GM18498 (cell line): ENCODE measurements at regions not wholly inside any gene's neighbourhood (a gene's known extent, or its start where the extent isn't known, plus 50 kb on each side); places are given as distances from the start of the nearest gene placed in this dataset.
"Not testable (repeated sequence)": the region's sequence is repeated elsewhere in the genome, so short reads cannot be mapped to it uniquely, and the experiment has no call there.

ENCODE experiments used
- ATAC-seq: cut with Tn5 transposase; IDR thresholded peaks from one replicate; pipeline ENCODE4 v1.9.1; 2021; ENCODE audit warnings: mild to moderate bottlenecking, moderate library complexity; ENCODE audit not compliant: unreplicated experiment

DNA sequence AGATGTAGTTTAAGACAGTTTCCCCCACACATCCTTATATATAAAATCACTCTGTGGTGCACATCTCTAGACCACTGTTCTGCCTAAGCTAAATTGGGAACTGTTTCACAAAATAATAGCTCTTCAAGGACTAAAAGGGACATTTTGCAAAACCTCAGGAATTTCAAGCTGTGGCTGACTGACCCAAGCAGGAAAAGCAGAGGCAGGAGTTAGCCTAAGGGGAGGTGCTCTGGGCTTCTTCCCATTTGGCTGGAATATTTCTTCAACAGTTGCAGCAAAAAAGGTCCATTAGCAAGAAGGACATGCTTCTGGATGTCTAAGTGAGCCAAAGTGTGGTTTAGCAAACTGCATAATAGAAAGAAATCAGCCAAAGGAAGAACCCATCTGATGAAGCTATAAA lies 551.2 kb upstream of the ANKRD30A start:
- no peak for ATAC-seq

DNA sequence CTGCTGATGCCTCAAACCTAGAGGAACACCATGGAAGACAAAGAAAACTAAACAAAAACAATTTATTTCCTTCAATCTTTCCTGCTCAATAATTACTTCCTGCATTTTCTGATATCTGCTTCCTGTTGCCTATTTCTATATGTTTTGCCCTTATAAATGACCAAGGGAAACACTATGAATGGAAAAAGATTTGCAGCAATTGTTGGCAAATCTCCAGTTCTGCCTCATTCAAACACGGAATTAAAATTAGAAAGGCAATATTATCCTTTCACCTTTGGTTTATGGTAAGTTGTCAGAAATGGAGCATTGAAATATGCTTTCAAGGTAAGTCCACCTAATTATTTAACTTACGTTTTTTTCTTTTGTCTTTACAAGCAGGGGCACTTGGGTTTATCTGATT lies 552.2 kb upstream of the ANKRD30A start:
- ATAC-seq: no peak

DNA sequence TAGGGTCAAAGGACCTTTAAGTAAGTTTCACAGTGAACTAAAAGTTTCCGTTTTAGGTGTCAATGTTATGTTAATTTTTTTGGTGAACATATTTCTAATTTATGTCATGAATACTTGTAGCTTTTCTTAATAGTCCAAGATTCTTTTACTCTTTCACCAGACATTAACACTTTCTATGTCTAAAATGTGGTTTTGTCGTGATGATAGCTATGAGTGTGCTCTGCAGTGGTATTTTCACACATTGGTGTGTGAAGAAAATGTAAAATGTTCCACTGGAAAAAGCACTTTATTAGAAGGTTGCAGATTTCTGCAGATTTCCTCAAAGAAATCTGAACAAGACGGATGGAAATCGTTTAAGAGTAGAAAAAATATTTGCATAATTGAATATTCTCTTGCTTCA lies 561.0 kb upstream of the ANKRD30A start:
- no peak for ATAC-seq

DNA sequence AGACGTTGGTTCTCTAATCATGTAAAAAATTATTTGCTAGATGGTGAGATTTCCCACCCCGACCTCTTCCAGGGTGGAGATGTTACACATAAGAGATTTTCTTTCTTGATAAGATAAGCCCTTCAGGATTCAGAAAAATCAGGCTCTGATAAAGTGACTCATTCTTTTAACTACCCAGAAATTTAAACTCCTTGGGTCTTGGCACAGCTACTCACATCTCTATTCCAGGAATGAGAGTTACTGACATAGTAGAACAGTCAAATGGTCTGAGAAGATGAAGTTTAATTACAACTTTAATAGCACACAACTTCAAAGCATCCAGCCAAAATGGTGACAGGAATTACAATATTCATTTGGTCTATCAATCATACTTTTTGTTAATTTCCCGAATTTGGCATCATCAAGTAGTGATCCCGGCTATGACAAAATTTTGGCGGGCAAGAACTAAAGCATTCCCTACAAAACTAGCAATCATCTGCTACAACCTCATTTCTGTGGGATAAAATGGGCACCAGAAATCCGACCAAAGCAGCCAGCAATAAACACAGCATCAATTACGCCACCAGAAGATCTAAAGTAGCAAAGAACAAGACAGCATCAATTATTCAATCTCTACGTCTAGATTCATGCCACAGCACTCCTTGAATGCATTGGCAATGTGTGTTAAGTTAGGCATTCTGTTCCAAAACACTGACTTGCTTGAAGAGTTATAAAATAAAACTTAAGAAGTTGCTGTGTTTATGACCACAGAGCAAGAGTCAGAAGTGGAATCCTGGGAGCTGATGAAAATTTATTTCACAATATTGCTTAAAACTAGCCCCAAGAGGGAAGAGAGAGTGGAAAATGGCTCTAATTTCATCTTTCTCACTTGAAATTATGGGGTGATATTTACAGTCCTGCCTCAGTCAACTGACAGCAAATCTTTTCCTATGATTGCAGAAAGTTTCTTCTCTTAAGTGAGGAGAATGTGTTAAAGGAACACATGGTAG lies 565.7 kb upstream of the ANKRD30A start:
- no peak for ATAC-seq

DNA sequence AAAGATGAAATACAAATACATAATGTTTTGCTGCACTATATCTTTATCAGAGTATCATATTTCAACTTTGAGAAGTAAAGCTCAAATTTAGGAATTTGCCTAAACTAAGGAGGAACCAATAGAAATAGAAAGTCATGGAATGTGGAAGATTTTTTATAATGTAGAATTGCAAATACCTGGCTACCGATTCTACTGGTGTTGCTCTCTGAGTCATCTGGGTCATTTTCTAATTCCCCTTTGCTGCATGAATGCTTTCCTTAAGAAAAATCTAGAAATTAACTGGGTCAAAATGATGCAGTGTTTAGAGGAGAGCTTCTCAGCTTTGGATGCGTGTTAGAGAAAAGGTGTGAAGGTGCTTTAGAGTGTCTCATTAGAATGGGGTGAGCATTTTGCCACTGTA lies 568.9 kb upstream of the ANKRD30A start:
- no peak for ATAC-seq

DNA sequence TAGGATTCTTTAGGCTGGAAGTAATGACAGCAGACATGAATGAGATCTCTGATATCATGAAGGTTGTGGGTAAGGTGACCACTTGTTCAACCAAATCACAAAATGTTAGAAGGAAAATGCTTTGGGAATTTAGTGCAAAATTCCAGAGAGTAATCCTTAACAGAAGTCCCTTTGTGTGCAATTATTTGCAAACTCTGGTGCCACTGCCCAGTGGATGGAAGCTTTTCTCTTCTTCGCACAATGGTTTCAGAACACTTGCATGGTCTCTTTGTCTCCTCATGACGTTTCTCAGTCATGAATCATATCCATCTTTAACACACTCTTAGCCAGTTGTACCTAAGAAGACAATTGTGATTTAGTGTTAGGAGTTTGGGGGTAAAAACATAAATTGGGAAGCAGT lies 570.4 kb upstream of the ANKRD30A start:
- ATAC-seq: no peak

DNA sequence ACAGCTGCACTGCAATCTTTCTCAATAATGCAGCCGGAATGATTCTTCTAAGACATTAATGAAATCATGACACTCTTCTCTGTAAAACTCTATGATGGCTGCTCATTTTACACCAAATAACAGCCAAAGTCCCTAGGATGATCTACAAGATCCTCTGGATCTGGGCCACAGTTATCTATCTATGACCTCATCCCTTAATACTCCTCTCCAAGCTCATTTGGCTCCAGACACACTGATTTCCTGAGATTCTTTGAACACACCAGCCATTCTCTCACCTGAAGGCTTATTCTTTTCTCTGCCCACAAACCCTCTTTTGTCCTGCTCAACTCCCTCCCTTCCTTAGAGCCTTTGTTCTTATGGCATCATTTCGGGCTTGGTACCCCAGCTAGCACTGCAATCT lies 577.4 kb upstream of the ANKRD30A start:
- ATAC-seq: no peak

DNA sequence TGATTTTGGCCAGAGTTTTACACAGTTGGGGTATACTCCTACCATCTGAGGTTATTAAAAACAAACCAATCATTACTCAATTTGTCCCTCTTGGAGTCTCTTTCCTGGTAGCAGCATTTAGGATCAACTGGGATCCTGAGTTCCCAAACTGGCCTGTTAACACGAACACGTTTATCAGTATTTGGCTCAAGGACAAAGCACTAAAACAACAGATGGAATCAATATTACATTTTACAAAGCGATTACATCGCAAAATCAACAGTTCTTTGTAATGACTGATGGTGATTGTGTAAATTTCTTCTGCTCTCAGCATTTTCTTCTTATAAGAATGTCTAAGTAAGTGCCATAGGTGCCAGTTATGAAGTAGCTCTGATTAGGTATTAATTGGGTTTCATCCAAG lies 582.9 kb upstream of the ANKRD30A start:
- no peak for ATAC-seq

DNA sequence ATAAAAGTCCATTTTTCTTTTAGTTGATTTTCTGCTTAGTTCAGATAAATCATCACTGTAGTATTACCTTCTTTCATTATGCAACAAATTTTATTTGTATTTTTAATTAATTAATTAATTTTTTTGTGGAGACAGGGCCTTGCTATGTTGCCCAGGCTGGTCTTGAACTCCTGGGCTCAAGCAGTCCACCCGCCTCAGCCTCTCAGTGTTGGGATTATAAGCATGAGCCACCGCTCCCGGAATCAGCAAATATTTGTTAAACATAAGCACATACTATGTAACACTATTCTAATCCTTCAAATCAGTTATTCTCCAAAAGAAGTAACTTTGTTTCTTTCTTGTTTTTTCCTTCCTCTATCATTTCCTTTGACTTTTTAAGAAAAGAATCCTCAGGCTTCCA lies 584.8 kb upstream of the ANKRD30A start:
- ATAC-seq: no peak

DNA sequence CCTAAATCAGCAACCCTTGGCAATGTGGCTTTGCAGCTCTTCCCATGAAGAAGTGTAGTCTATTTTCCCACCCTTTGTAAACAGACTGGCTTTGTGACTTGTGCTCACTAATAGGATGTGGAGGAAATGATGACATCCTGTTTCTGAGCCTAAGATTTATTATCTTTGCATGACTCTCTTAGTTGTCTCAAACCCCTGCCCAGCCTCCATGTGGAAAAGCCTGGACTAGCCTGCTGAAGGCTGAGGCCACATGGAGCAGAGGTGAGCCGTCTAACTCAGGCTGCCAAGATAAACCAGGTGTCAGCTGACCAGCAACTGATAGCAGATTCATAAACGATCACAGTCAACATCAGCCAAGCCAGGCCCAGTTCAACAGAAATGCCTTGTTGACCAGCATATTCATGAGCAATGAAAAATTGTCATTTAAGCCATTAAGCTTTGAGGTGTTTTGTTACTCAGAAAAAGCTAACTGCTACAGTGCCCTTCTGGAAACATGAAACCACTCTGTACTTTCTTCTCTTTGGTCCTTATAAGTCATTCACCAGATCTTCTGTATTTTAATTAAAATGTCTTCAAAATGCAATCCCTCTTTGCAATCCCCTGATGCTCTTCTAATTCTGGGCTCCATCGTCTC lies 586.3 kb upstream of the ANKRD30A start:
- no peak for ATAC-seq

DNA sequence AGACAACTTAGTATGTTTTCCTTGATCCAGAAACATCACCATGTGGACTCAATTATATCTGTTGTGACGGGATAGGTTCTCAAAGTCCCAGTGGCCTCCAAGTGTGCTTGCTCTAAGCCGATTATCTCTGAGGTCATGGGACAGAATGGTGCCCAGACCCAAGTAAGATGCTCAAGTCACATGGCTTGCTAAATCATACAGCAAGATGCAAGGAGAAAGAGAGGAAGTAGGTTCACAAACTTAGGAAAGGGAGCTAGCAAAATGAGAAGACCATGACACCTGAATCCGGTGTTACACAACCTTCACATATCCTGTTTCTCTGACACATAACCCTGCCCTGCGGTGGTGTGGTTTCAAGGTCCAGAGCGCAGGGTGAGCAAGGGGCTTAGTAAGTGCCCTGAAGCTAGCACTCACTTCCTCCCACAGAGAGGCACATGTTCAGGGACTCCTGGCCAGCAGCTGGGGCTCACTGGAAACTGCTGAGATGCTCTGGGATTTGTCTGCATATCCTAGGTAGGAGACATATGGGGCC lies 590.9 kb upstream of the ANKRD30A start:
- ATAC-seq: peak; percentile 99

DNA sequence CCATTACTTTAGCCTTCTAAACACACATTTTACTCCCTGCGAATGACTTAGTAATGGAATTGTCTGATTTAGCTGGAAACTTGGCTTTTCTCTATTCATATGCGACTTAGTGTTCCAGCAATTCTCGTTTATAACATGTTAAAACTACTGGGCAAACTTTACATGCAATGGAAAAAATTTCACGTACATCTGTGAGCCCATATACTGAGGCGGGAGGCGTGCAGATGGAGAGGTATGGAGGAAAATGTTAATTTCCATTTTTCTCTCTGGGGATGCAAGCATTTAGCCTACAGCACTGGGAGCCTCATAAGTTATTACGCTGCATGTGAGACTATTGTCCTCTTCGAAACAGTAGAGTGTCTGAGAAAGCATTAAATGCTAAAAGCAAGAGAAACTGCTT lies 591.5 kb upstream of the ANKRD30A start:
- no peak for ATAC-seq

DNA sequence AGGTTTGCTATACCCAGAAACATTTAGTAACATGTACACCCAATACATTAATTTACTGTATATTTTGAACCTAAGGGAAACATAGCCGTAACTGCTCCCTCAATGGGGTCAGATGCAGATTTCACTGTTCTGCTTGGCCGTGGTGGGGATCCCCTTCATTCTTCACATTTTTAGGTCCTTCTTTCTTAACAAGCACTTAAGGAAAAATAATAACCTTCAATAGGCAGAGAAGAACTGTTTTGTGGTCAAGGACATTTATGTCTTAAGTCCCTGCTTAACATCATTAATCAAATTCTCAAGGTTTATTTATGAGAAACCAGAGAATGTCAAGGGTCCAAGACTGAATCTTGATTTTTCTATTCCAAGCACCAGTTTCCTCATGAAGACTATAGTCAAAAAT lies 592.1 kb upstream of the ANKRD30A start:
- ATAC-seq: no peak

DNA sequence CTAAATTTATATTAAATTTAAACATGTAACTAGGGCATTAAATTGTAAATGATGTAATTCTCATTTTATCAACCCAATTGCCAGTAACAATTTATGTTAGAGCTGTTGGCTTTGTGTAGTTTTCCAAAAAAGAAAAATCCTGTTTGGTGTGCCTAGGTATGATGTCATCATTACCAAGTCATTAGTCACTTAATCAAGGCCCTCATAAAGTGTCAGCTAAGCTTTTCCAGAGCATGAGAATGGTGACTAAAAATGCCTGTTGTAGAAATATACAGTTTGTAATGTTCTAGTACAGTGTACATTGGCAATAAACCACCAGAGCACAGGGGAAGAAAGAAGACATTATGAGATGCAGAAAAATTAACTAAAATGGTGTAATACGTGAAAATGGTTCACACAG lies 593.8 kb upstream of the ANKRD30A start:
- no peak for ATAC-seq

DNA sequence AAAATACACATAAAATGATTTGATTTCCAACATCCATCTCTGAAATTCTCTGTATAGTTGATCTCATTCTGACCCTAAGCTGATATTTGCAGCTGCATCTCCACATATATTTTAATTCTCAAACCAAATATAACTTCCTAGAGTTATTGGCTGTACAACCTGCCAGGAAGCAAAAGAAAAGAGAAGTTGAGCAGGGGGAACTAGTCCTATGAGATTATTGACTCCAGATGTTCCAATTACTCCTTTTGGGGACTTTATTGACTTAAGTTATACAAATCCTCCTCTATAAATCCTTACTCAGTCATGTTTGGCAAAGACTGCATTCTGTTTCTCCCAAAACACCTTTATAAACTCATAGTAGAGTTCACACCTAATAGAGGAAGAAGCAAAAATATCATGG lies 599.4 kb upstream of the ANKRD30A start:
- ATAC-seq: no peak

DNA sequence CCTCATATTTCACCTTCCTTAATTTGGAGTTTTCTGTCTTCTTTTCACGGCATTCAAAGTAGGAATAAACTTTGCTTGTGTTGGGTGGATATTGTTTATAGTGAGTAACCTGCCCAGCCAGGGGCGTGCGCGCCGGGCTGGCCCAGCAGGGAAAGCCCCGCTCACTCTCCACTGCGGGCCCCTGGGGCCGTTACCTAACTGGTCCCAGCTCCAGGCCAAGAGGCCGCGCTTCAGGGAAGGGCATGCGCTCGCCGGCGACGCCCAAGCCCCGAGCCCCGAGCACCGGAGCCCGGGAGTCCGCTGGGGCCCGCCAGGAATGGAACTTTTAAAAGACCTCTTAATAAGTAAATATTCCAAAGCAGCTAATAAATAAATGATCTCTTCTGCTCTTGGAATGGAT lies 601.3 kb upstream of the ANKRD30A start:
- not testable (repeated sequence) for ATAC-seq

DNA sequence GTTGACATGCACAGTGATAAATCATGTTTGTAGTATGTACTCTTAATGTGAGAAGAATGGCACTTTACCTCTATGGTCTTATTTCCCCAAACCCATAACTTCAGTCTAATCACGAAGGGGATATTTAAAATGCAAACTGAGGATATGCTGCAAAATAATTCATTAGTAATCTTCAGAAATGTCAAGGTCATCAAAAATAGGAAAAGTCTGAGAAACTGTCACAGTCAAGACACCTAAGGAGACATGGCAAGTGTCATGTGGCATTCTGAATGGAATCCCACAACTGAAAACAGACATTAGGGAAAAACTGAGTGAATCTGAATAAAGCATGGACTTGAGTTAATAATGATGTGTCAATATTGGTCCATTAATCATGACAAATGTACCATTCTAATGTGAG lies 605.5 kb upstream of the ANKRD30A start:
- ATAC-seq: no peak

DNA sequence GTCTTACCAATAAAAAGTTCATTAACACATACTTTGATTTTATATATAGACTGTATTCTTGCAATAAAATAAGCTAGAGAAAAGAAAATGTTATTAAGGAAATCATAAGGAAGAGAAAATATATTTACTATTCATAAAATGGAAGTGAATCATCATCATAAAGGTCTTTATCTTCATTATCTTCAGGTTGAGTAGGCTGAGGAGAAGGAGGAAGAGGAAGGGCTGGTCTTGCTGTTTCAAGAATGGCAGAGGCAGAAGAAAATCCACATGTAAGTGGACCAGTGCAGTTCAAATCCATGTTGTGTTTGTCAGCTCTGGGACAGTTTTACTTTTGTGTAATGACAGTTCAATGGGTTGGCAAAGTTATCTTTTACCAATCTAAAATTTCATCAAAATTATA lies 609.1 kb upstream of the ANKRD30A start:
- no peak for ATAC-seq

DNA sequence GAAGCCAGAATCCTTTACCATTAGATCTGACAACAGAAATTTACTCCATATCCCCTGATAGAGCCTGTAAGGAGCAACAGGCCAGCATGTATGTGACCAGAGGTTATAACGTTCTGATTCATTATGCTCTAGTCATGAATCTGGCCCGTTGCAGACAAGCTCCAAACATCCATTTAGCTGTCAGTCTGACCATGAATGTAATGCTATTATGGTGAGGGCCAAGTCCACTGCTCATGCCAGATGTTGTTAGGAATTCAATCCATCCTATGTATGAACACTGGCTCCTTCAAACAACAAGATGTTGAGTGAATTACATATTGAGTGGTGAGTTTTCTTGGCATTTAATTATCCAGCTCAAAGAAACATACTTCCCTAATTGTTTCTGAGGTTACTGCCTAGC lies 610.1 kb upstream of the ANKRD30A start:
- ATAC-seq: no peak

DNA sequence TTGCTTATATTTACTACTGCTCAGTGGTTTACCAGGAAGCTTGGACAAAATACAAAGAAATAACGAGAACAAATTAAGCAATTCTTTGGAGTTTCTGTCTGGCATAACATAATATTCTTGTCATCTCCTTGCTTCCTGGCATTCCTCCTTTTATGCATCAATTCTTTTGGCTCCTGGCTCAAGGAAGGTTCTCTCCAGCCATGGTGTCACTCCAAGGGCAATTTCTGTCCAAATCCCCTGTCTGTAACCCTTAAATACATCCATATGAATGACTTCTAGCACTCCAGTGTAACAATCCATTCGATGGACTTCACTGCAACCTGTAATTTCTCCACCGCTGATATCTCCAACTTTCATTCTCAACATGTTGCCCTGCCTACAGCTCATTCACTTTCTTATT lies 617.7 kb upstream of the ANKRD30A start:
- no peak for ATAC-seq

DNA sequence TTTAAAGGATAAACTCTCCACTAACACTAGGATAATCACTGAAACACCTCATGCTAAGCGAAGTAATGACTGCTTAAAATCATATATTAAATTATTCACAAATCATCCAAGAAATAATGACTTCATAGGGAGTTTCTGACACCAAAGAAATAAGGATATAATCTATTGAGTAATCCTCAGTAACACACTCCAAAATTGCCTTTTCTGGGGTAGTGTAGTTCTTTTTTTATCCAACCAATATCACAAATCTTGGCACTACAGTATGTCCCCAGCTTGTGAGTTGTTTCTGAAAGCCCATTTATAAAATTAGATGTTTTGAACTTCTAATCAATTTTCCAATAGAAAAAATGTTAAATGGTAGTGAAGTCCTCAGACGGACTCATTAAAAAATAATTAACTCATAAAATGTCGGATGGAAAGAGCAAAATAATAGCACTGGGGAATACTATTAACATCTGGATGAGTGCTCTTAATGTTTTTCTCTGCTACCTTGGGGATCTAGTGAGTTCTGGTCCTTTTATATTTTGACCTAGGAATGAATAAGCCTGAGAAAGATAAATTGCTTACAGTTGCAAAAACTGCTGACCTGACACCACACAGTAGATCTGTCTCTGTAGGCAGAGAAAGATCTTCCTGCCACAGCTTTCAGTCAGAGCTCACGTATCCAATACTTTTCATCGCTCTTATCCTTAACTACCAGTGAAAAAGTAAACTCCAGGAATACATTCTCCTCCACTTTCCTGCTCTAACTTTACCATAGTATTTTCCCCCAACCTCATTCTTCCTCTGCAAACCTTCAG lies 618.5 kb upstream of the ANKRD30A start:
- ATAC-seq: no peak
